ENCODE measurements at regions not wholly inside any gene's neighbourhood (a gene's known extent, or its start where the extent isn't known, plus 50 kb on each side); places are given as distances from the start of the nearest gene placed in this dataset.

GRCh38 chr16:35144212-35144932 lies 1685.0 kb downstream of the TP53TG3F start:
- Histone ChIP-seq H3K9ac (ENCODE audit: extremely low read depth, insufficient read length, low read length) (no peak overlapping the region), H3K4ac (ENCODE audit: low read depth, low read length) (no peak overlapping the region), H2BK20ac (ENCODE audit: low read depth, low read length, poor library complexity, severe bottlenecking) (no peak overlapping the region), H3K4me1 (ENCODE audit: insufficient read depth, low read length) (no peaks in the 10 kb centered on the region), H3T11ph (ENCODE audit: low read length) (no peak overlapping the region), H2BK15ac (ENCODE audit: low read depth, low read length) (no peak overlapping the region), H2AFZ (ENCODE audit: low read length) (no peak overlapping the region), H3K18ac (ENCODE audit: insufficient read length, low read depth, low read length) (no peak overlapping the region), H2BK5ac (ENCODE audit: insufficient read length, low read length) (no peak overlapping the region), H3K23ac (ENCODE audit: insufficient read length, low read depth, low read length) (no peak overlapping the region), H4K8ac (replicated peaks; ENCODE audit: insufficient read length, low read depth, low read length) (no peak overlapping the region), H3K9me3 (ENCODE audit: control insufficient read depth, low read depth, low read length) (peaks cover 96% of the 10 kb centered on the region), H4K5ac (ENCODE audit: insufficient read length, low read depth, low read length) (no peak overlapping the region), H3K27ac (ENCODE audit: insufficient read length, low read depth, low read length) (no peak overlapping the region), H4K91ac (ENCODE audit: insufficient read length, low read depth, low read length) (no peak overlapping the region), H2AK5ac (ENCODE audit: insufficient read length, low read length) (no peak overlapping the region), H3K14ac (ENCODE audit: insufficient read depth, low read length) (no peak overlapping the region), H3K23me2 (ENCODE audit: insufficient read length, low read depth, low read length, poor library complexity, severe bottlenecking) (no peaks in the 10 kb centered on the region), H3K4me2 (ENCODE audit: insufficient read depth, insufficient read length, low read length) (no peak overlapping the region), H4K20me1 (ENCODE audit: control insufficient read depth, insufficient read depth, insufficient read length) (no peaks in the 10 kb centered on the region), H3K27me3 (ENCODE audit: insufficient read depth, low read length) (no peaks in the 10 kb centered on the region), H3K79me1 (ENCODE audit: insufficient read depth, low read depth, low read length, poor library complexity, severe bottlenecking) (no peaks in the 10 kb centered on the region), H3K56ac (ENCODE audit: insufficient read length, low read depth, low read length) (no peak overlapping the region), H3K79me2 (ENCODE audit: insufficient read depth, low read length) (no peaks in the 10 kb centered on the region), H2BK120ac (ENCODE audit: low read depth, low read length, poor library complexity, severe bottlenecking) (no peak overlapping the region), H2BK12ac (ENCODE audit: insufficient read length, low read depth, low read length) (no peak overlapping the region)
- no CpG with 5 or more reads among the region's 22 CpGs for WGBS (ENCODE audit: extremely low coverage, insufficient read length, low lambda C conversion rate)
- Mint-ChIP-seq H3K9me3 (peaks cover 90 to 96% of the 10 kb centered on the region in 2 experiments), H3K4me3 (peak overlapping the region in 1 of 2 experiments; percentile 66; a peak in 2 of 5 replicates), H3K27ac (no peak overlapping the region), H3K4me1 (no peaks in the 10 kb centered on the region), H3K36me3 (ENCODE audit: insufficient read depth in 1 of 3, low read depth in 3 of 3) (peaks cover 14 to 24% (median 15%) of the 10 kb centered on the region in 3 experiments), H3K27me3 (ENCODE audit: low read depth) (no peaks in the 10 kb centered on the region; the same call in none of the 2 replicates)
- no peak for TF ChIP-seq CTCF (conservative IDR thresholded peaks at IDR 0.05)
- no peak for DNase-seq

All from H9 (cell line).